Endodermal cell (in vitro differentiated cells): ENCODE measurements at regions not wholly inside any gene's neighbourhood (a gene's known extent, or its start where the extent isn't known, plus 50 kb on each side); places are given as distances from the start of the nearest gene placed in this dataset.

Experiments
- DNase-seq: peaks from one replicate; pipeline ENCODE4 v3.0.0-alpha.2; 2017
- H3K27ac ChIP-seq: 2 replicates; pipeline ENCODE4 v1.5.1; 2013; ENCODE audit warnings: mild to moderate bottlenecking, low read depth, low read length, moderate library complexity
- H3K27me3 ChIP-seq: 2 replicates; pipeline ENCODE4 v1.6.1; 2013; ENCODE audit warnings: mild to moderate bottlenecking, low read length, moderate library complexity; ENCODE audit not compliant: insufficient read depth, control insufficient read depth, poor library complexity, severe bottlenecking
- H3K36me3 ChIP-seq: 2 replicates; pipeline ENCODE4 v1.7.0; 2013; ENCODE audit warnings: mild to moderate bottlenecking, low read length, moderate library complexity; ENCODE audit not compliant: control insufficient read depth, insufficient read depth
- H3K4me1 ChIP-seq: one replicate; pipeline ENCODE4 v1.7.0; 2013; ENCODE audit warnings: low read length; ENCODE audit not compliant: control insufficient read depth, insufficient read depth
- H3K4me3 ChIP-seq: 2 replicates; pipeline ENCODE4 v1.5.1; 2013; ENCODE audit warnings: mild to moderate bottlenecking, low read length, moderate library complexity
- H3K9ac ChIP-seq: 2 replicates; pipeline ENCODE4 v1.6.1; 2013; ENCODE audit warnings: mild to moderate bottlenecking, low read length, moderate library complexity; ENCODE audit not compliant: poor library complexity, severe bottlenecking; ENCODE audit errors: extremely low read depth
- H3K9me3 ChIP-seq: 2 replicates; pipeline ENCODE4 v1.6.1; 2013; ENCODE audit warnings: mild to moderate bottlenecking, low read length, moderate library complexity; ENCODE audit not compliant: control insufficient read depth
- H3K27ac Mint-ChIP-seq: 2 replicates; pipeline ENCODE4 v1.8.0; 2020; ENCODE audit warnings: mixed read lengths
- H3K27me3 Mint-ChIP-seq: 2 replicates; pipeline ENCODE4 v1.8.0; 2021; ENCODE audit warnings: mild to moderate bottlenecking, mixed read lengths; ENCODE audit not compliant: insufficient read depth
- H3K36me3 Mint-ChIP-seq: 2 replicates; pipeline ENCODE4 v1.8.0; 2020; ENCODE audit warnings: low read depth, mixed read lengths
- H3K4me1 Mint-ChIP-seq: 2 replicates; pipeline ENCODE4 v1.8.0; 2020; ENCODE audit warnings: mixed read lengths
- H3K4me3 Mint-ChIP-seq: 2 replicates; pipeline ENCODE4 v1.8.0; 2020; ENCODE audit warnings: mild to moderate bottlenecking, moderate library complexity, mixed read lengths
- H3K9me3 Mint-ChIP-seq: 2 replicates; pipeline ENCODE4 v1.8.0; 2020; ENCODE audit warnings: mild to moderate bottlenecking, mixed read lengths
- whole genome bisulfite sequencing, 2 experiments: methylation state at CpG; one replicate each; pipeline versions ENCODE4 v1.1.5 to v1.1.7; 2013; ENCODE audit warnings: missing lambda C conversion rate in 2 of 2, mixed read lengths in 1 of 2; ENCODE audit not compliant: insufficient coverage in 1 of 2, insufficient read length in 1 of 2; 5-methylcytosine and 5-hydroxymethylcytosine counted together
- TF ChIP-seq, protein P1 (sequence below): fragments of 200-600 bp; sonication (generic); conservative IDR thresholded peaks from 2 replicates; pipeline ENCODE4 v1.5.0; 2021; ENCODE audit warnings: antibody characterized with exemption, mild to moderate bottlenecking

GRCh38 chr19:28430214-28430613 lies 782.7 kb downstream of the UQCRFS1 start:
- H3K4me3 Mint-ChIP-seq, result no peak overlapping the region
- peaks cover 39% of the 10 kb centered on the region for H3K9me3 Mint-ChIP-seq
- Histone ChIP-seq H3K9ac (no peak overlapping the region), H3K27me3 (no peaks in the 10 kb centered on the region), H3K27ac (no peak overlapping the region), H3K4me1 (no peaks in the 10 kb centered on the region), H3K4me3 (no peak overlapping the region), H3K36me3 (no peaks in the 10 kb centered on the region), H3K9me3 (peaks cover 8% of the 10 kb centered on the region)
- no peak for DNase-seq
- H3K27me3 Mint-ChIP-seq, result peaks cover 6% of the 10 kb centered on the region
- H3K4me1 Mint-ChIP-seq, result peaks cover 15% of the 10 kb centered on the region
- peaks cover 18% of the 10 kb centered on the region for H3K36me3 Mint-ChIP-seq
- TF ChIP-seq, protein P1, sequence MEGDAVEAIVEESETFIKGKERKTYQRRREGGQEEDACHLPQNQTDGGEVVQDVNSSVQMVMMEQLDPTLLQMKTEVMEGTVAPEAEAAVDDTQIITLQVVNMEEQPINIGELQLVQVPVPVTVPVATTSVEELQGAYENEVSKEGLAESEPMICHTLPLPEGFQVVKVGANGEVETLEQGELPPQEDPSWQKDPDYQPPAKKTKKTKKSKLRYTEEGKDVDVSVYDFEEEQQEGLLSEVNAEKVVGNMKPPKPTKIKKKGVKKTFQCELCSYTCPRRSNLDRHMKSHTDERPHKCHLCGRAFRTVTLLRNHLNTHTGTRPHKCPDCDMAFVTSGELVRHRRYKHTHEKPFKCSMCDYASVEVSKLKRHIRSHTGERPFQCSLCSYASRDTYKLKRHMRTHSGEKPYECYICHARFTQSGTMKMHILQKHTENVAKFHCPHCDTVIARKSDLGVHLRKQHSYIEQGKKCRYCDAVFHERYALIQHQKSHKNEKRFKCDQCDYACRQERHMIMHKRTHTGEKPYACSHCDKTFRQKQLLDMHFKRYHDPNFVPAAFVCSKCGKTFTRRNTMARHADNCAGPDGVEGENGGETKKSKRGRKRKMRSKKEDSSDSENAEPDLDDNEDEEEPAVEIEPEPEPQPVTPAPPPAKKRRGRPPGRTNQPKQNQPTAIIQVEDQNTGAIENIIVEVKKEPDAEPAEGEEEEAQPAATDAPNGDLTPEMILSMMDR, result no peak
- H3K27ac Mint-ChIP-seq, result no peak overlapping the region
- 88% methylated on average over 1 of the region's 2 CpGs; no CpG with 5 or more reads in 1 of the 2 experiments for WGBS, 2 experiments

DNA sequence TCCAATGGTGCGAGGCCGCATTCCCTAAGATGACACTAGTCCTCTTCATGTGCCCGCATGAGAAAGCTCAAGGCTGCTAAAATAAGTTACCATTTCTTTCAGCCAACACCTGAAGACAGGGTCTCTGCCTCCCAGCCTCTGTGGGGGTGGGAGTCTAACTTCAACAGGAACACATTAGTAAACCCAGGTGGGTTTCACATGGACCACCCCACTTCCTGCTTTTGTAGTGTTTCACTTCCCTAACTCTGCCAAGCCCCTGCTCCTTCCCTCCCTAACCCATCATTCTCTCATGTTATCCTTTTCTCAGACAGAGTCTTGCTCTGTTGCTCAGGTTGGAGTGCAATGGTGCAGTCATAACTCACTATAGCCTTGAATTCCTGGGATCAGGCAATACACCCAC lies 783.6 kb downstream of the UQCRFS1 start:
- H3K4me1 Mint-ChIP-seq, result peaks cover 22% of the 10 kb centered on the region
- no peaks in the 10 kb centered on the region for H3K27me3 ChIP-seq
- H3K36me3 ChIP-seq, result no peaks in the 10 kb centered on the region
- peaks cover 6% of the 10 kb centered on the region for H3K27me3 Mint-ChIP-seq
- TF ChIP-seq, protein P1, result no peak
- no peak overlapping the region for H3K27ac ChIP-seq
- H3K9ac ChIP-seq, result no peak overlapping the region
- peaks cover 3% of the 10 kb centered on the region for H3K9me3 ChIP-seq
- no peak overlapping the region for H3K4me3 ChIP-seq
- peaks cover 31% of the 10 kb centered on the region for H3K9me3 Mint-ChIP-seq
- no peak overlapping the region for H3K27ac Mint-ChIP-seq
- 91 to 100% methylated on average over 2 to 3 of the region's 3 CpGs for WGBS, 2 experiments
- H3K4me1 ChIP-seq, result peaks cover 8% of the 10 kb centered on the region
- H3K36me3 Mint-ChIP-seq, result peaks cover 17% of the 10 kb centered on the region
- no peak for DNase-seq
- H3K4me3 Mint-ChIP-seq, result no peak overlapping the region

DNA sequence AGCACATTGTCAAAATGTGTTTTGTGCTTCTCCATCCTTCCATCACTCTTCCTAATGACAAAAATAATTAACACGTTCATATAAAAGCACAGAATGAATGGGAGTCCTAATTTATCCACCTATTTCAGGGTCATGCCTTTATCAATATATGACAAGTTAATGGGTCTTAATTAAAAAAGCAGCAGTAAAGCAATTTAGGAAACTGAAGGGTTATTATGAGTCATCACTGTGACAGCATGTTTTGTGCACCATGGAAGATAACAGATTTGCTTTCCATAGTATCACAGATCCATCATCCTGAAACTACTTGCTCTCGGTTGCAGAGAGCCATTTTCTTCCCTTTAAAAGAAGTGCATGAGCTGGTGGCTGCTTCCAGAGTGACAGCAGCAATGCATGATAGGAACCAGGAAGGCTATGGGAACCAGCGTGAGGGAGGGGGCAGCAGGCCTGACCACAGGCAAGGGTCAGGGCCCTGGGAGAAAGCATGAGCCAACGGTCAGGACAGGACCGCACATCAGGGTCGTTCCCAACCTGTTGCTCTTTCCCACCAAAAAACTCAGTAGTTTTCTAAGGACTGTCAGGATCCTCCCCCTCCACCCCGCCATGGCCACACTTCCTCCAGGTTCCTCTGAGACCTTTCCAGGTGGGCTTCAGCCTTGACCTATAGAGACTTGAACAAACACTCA lies 784.1 kb downstream of the UQCRFS1 start:
- H3K4me3 ChIP-seq, result no peak overlapping the region
- WGBS, 2 experiments, result 92% methylated on average over 2 to 7 of the region's 7 CpGs
- no peaks in the 10 kb centered on the region for H3K36me3 ChIP-seq
- no peak for DNase-seq
- Mint-ChIP-seq H3K27ac (no peak overlapping the region), H3K9me3 (peaks cover 25% of the 10 kb centered on the region), H3K27me3 (peaks cover 4% of the 10 kb centered on the region), H3K4me1 (peaks cover 27% of the 10 kb centered on the region), H3K36me3 (peaks cover 13% of the 10 kb centered on the region), H3K4me3 (no peak overlapping the region)
- TF ChIP-seq, protein P1, result no peak
- no peaks in the 10 kb centered on the region for H3K9me3 ChIP-seq
- H3K27ac ChIP-seq, result no peak overlapping the region
- H3K9ac ChIP-seq, result no peak overlapping the region
- no peaks in the 10 kb centered on the region for H3K27me3 ChIP-seq
- H3K4me1 ChIP-seq, result peaks cover 8% of the 10 kb centered on the region
